HepG2 (cell line): ENCODE measurements at regions not wholly inside any gene's neighbourhood (a gene's known extent, or its start where the extent isn't known, plus 50 kb on each side); places are given as distances from the start of the nearest gene placed in this dataset.

Experiments
- IKZF1 ChIP-seq: fragments of 450-650 bp; IDR thresholded peaks from 2 replicates; pipeline ENCODE4 v1.7.1; 2016
- KDM1A ChIP-seq: IDR thresholded peaks from 2 replicates; pipeline ENCODE4 v1.6.1; 2016; ENCODE audit warnings: missing compliant biosample characterization
- PHF21A ChIP-seq: sonication (generic); formaldehyde crosslinking; IDR thresholded peaks from 2 replicates; pipeline ENCODE4 v1.5.0; 2020; ENCODE audit warnings: mild to moderate bottlenecking, missing genetic modification reagents
- RBFOX2 ChIP-seq: fragments of 200-400 bp; formaldehyde crosslinking; IDR thresholded peaks from 2 replicates; pipeline ENCODE4 v1.6.1; 2017; ENCODE audit warnings: low read depth, mild to moderate bottlenecking, low read length
- TF ChIP-seq, protein P1 (sequence below): sonication (generic); formaldehyde crosslinking; IDR thresholded peaks from 2 replicates; pipeline ENCODE4 v1.5.0; 2020; ENCODE audit warnings: missing genetic modification reagents

DNA sequence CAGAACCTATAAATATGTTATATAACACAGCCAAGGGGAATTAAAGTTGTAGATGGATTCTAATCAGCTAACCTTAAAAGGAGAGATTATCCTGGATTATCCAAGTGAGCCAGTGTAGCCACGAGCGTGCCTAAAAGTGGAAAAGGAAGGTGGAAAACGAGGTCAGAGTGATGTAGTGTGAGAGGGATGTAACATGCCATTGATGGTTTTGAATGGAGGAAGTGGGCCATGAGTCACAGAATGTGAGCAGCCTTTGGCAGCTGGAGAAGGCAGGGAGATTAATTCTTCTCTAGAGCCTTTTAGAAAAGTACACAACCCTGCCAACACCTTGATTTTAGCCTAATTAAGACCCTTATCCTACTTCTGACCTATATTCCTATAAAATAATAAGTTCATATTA, 149.1 kb downstream of the SLC39A8 start:
- TF ChIP-seq KDM1A (CRISPR knock-in tag) = no peak
- no peak for TF ChIP-seq PHF21A
- TF ChIP-seq, protein P1, sequence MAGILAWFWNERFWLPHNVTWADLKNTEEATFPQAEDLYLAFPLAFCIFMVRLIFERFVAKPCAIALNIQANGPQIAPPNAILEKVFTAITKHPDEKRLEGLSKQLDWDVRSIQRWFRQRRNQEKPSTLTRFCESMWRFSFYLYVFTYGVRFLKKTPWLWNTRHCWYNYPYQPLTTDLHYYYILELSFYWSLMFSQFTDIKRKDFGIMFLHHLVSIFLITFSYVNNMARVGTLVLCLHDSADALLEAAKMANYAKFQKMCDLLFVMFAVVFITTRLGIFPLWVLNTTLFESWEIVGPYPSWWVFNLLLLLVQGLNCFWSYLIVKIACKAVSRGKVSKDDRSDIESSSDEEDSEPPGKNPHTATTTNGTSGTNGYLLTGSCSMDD = no peak
- TF ChIP-seq RBFOX2 = no peak
- no peak for TF ChIP-seq IKZF1
